CD4-positive, alpha-beta T cell treated with Interleukin-21 for 1 hour (primary cell): ENCODE measurements at regions not wholly inside any gene's neighbourhood (a gene's known extent, or its start where the extent isn't known, plus 50 kb on each side); places are given as distances from the start of the nearest gene placed in this dataset.
"Not testable (repeated sequence)": the region's sequence is repeated elsewhere in the genome, so short reads cannot be mapped to it uniquely, and the experiment has no call there.

Source experiments
- DNase-seq: peaks from one replicate; pipeline ENCODE4 v3.0.0-alpha.2; 2020

GRCh38 chr5:13212886-13213285, 731.6 kb downstream of the DNAH5 start:
- DNase-seq = no peak

GRCh38 chr5:13211064-13211463, 733.4 kb downstream of the DNAH5 start:
- DNase-seq = no peak

- no peak for DNase-seq
Observed at GRCh38 chr5:13207112-13207511, 737.4 kb downstream of the DNAH5 start.

- DNase-seq = no peak
Observed at GRCh38 chr5:13201022-13201421, 743.5 kb downstream of the DNAH5 start.

GRCh38 chr5:13198226-13198625, 746.3 kb downstream of the DNAH5 start:
- not testable (repeated sequence) for DNase-seq

GRCh38 chr5:13189532-13189931, 755.0 kb downstream of the DNAH5 start:
- no peak for DNase-seq

GRCh38 chr5:13188371-13188770, 756.1 kb downstream of the DNAH5 start:
- DNase-seq = no peak

GRCh38 chr5:13187186-13187585, 757.3 kb downstream of the DNAH5 start:
- DNase-seq = no peak

GRCh38 chr5:13186177-13186576, 758.3 kb downstream of the DNAH5 start:
- no peak for DNase-seq

GRCh38 chr5:13179407-13180087, 764.9 kb downstream of the DNAH5 start:
- DNase-seq = no peak

- DNase-seq = no peak
Observed at GRCh38 chr5:13143630-13144029, 800.9 kb downstream of the DNAH5 start.

GRCh38 chr5:13143214-13143613, 801.3 kb downstream of the DNAH5 start:
- DNase-seq = no peak

GRCh38 chr5:13133951-13134350, 810.5 kb downstream of the DNAH5 start:
- no peak for DNase-seq

GRCh38 chr5:13115476-13115875, 829.0 kb downstream of the DNAH5 start:
- no peak for DNase-seq

GRCh38 chr5:13108265-13108664, 836.2 kb downstream of the DNAH5 start:
- no peak for DNase-seq

GRCh38 chr5:13107537-13107936, 837.0 kb downstream of the DNAH5 start:
- no peak for DNase-seq

- no peak for DNase-seq
Observed at GRCh38 chr5:13081116-13081515, 863.4 kb downstream of the DNAH5 start.

GRCh38 chr5:13072936-13073335, 871.6 kb downstream of the DNAH5 start:
- not testable (repeated sequence) for DNase-seq

GRCh38 chr5:13063088-13063487, 881.4 kb downstream of the DNAH5 start:
- no peak for DNase-seq

GRCh38 chr5:13045897-13046551, 898.5 kb downstream of the DNAH5 start:
- no peak for DNase-seq

- no peak for DNase-seq
Observed at GRCh38 chr5:13034061-13034460, 910.4 kb downstream of the DNAH5 start.

- no peak for DNase-seq
Observed at GRCh38 chr5:13029211-13029610, 915.3 kb downstream of the DNAH5 start.

GRCh38 chr5:13027874-13028273, 916.6 kb downstream of the DNAH5 start:
- no peak for DNase-seq

GRCh38 chr5:13019729-13020128, 924.8 kb downstream of the DNAH5 start:
- DNase-seq = no peak

- no peak for DNase-seq
Observed at GRCh38 chr5:13003457-13003856, 941.0 kb downstream of the DNAH5 start.
